Renal pelvis (tissue), 1 donor: ENCODE measurements at regions not wholly inside any gene's neighbourhood (a gene's known extent, or its start where the extent isn't known, plus 50 kb on each side); places are given as distances from the start of the nearest gene placed in this dataset.

Experiments used
- DNase-seq: peaks from one replicate; pipeline ENCODE4 v3.0.0-alpha.2; 2013

DNA sequence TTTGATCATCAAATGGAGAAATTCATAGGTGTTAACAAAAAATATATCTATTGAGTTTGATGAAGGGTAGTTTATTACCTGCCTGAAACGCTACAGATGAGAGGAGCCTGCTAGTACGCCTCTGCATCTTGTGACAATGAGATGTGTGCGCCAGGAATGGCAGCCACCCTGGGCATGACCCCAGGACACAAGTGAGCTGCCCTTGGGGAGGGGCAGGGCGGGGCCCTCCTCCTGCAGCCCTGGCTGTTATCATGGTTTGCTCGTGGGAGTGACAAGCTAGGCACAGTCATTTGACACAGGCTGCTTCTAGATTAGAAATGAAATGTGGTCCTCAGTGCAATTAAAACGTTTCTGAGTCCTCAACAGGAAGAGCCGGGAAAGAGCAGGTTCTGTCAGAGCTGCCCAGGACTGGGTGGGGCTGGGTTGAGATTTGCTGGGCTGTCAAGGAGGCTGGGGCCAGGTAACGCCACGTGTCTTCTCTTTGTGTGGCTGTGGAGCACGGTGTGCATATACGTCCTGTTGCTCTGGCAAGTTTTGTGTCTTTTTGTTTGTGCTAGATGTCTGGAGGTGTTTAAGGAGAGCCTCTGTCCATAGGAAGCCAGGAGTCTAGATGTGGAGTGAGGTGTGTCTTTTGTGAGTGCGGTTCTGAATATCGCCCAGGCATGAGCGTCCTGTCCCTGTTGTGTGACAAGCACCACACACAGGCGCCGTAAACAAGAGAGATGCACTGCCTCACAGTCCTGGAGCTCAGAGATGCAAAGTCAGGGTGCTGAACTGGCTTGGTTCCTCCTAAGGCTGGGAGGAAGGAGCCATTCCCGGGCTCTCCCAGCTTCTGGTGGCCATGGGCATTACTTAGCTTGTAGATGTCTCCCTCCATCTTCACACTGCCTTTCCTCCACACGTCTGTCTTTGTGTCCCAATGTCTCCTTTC, 129.0 kb upstream of the IRX4 start:
- DNase-seq = no peak

DNA sequence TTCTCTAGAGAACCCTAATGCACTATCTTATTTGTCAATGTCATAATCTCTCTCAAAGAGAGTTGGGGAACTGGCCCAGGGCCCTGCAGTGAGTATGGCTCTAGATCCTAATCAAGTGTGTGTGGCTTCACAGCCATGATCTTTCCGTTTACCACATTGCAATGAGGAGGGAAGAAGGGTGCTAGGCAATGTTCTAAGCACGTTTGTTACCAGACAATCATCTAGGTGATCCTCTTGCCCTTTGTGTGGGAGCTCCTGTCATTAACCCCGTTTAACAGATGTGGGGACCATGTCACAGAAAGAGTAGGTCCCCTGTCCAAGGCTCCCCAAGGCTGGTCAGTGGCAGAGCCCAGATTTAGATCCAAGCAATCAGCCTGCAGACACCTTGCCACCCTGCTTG, 128.2 kb upstream of the IRX4 start:
- no peak for DNase-seq

GRCh38 chr5:2009986-2010914, 127.5 kb upstream of the IRX4 start:
- no peak for DNase-seq

DNA sequence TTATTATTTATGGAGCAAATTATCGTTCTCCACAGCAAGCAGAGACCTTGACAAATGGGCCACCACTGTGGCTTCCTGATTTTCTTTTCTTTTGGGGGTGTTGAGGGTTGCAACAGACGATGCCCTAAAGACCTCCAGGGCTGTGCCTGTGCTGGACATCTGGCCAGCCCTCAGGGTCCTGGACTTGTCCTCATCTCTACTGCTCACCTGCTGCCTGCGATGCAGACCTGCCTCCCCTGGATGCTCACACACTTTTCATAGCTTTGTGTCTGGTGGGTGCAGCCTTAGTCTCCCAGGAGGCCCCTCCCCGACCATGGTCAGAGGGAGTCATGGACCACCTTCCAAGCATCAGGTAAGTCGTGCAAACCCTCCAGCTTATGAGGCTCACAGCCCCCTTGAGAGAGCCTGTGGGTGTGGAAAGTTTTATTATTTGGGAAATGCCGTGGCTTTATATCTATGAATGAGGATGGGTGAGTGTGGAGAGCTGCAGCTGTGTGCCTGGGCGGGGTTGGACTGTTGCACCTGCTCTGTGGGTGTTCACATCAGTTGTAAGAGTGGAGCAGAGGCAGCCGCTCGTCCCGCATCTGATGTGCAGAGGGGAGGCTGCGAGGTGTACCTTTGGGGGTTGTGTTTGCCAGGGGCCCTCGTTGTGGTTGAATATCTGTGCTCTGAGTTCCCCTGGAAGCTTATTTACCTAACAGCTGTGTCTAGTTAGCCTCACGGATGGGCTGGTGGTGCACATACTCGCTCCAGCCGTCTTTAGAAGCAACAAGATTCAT, 126.3 kb upstream of the IRX4 start:
- DNase-seq = no peak

GRCh38 chr5:2007878-2008501, 125.3 kb upstream of the IRX4 start:
- DNase-seq = peak; percentile 12

DNA sequence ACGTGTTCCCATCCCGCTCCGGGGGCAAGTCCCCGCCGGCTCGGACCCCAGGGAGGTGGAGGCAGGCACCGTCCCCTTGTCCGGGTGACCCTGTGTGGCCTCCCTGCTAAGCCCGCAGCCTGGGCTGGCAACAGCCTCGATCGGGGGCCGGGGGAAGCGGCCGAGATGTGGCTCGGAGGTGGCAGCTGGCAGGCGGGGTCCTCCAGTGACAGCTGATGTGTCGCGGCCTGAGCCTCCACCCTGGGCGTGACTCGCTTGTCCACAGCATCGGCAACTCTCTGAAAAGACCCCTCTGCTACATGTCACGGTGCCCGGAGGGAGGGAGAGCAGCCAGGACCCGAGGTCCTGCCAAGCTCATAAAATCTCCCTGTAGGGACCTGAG, 124.8 kb upstream of the IRX4 start:
- no peak for DNase-seq

GRCh38 chr5:2006971-2007291, 124.2 kb upstream of the IRX4 start:
- DNase-seq = no peak

- no peak for DNase-seq
These were observed 123.7 kb upstream of the IRX4 start for GRCh38 chr5:2006193-2006970.

- no peak for DNase-seq
These were observed 122.6 kb upstream of the IRX4 start for GRCh38 chr5:2005101-2006041.

DNA sequence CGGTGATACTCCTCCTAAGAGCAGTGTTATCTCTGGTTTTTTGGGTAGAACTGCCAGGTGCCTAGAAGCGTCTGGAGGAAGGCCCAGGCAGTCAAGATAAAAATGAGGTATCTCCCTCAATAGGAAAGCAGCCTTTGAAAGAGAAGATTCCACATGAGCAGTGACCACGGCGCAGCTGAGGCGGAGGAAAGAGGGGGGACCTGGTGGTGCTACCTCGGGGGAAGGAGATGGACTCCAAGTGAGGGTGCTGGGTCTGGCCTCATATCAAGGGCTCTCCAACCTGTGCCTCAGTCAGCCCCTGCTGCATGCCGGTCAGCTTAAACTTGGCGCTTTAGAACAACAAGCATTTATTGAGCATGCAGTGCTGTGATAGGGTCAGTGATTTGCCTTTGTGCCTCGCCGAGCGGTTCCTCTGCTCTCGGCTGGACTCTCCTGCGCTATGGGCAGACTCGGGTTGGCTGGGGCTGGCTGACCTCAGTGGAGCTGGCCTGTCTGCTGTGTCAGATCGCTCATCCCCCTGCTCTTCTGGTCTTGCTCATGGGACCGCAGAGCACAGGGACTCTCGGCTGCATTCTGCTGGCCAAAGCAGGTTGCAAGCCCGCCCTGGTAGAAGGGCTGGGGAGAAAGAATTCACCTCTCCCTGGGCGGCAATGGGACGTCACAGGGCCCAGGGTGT, 121.1 kb upstream of the IRX4 start:
- DNase-seq = no peak

DNA sequence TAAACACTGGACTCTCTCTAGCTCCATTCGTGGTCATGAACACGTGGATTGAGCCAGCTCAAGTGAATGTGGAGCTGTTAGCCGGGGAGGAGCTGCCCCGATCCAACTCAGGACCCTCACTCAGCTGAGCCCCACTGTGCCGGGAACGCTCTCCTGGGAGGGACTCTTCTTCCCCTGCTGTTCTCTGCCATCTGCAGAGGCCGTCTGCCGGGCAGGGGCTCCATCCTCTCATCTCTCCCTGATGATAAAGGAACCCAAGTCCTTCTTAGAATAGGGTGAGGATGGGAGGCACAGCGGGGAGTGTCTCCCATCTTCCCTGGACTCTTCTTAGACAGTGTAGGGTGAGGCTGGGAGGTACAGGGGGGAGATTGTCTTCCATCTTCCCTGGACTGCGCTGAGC, 120.5 kb upstream of the IRX4 start:
- DNase-seq = no peak

GRCh38 chr5:2001300-2001699, 118.6 kb upstream of the IRX4 start:
- no peak for DNase-seq

- no peak for DNase-seq
These were observed 117.9 kb upstream of the IRX4 start for GRCh38 chr5:2000591-2000990.

DNA sequence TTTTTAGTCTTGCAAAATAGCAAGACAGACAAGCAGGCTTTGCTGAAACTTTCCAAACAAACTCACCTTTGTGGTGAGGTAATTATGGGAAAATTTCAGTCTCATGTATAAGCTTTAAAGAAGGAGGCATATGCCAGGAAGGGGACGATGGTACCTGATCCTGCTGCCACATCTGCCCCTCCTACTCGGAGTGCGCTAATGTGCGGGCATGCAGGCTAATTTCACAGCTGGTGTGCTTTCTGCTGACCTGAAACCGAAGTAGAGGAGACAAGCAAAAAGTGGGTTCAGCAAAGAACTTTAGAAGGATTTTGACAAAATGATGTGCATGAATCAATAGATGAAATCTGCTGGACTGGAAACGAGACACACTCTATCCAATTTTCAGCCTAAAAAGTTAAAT, 117.1 kb upstream of the IRX4 start:
- DNase-seq = no peak

- no peak for DNase-seq
These were observed 116.1 kb upstream of the IRX4 start for GRCh38 chr5:1998716-1999317.

- no peak for DNase-seq
These were observed 115.6 kb upstream of the IRX4 start for GRCh38 chr5:1998348-1998669.

DNA sequence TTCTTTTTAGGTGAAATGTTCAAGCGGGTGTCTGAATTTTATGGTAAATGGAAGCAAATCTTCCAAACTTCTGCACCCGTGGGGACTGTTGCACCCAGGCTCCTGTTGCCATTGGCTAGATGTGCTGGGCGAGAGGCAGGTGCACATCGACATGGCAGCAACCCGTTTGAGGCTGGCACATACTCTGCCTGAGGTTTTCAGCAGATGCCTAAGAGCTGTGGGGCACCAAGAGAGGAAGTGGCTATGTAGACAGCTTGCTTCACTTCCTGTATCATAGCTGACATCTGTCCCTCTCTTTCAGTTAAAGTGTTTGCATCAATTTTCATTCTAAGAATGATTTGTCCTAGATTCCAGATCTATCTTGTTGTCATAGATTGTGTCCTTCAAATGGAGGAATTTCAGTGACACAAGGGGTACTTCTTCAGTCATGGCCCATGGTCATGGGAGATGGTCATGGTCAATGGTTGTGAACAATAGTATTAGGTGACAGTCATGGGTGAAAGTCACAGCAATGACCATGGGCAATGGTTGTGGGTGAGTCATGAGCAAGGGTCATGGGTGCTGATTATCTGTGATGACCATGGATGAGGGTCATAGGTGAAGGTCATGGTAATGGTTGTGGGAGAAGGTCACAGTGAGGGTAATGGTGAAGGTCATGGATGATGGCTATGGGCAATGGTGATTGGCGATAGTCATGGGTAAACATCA, 115.1 kb upstream of the IRX4 start:
- DNase-seq = no peak

GRCh38 chr5:1995491-1995890, 112.8 kb upstream of the IRX4 start:
- no peak for DNase-seq
